ENCODE measurements at regions not wholly inside any gene's neighbourhood (a gene's known extent, or its start where the extent isn't known, plus 50 kb on each side); places are given as distances from the start of the nearest gene placed in this dataset.

DNA sequence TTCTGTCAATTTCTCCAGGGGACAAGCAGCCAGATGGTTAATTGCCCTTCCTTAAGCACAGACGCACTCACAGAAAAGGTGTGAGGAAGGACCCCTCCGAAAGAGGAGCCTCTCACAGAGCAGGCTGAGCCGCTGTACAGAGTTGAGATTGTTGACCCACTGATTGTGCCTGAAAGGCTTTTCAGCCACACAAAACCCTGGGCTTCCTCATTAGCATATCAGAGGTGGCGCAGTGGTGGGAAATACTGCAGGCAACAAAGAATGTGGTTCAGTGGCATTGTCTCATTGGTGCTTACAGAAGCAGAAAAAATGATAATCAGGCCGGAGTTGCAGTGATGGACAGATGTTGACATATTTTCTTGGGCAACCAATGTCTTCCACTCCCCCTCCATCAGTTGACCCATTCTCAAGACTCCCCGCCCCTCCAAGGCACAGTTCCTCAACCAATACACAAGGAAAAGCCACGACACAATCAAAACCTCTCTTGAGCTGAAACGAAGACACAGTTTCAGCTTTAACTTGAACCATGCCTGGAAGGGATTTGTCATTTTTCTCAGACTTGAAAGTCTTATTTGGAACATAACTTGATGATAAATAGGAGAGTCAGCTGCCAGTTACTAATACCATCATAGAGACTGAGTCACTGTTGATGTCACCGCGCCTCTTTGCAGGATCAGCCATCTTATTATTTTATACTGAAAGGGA, 53.1 kb downstream of the ATXN3L start:
- peak; percentile 4 for DNase-seq (ENCODE audit: low spot score)

DNA sequence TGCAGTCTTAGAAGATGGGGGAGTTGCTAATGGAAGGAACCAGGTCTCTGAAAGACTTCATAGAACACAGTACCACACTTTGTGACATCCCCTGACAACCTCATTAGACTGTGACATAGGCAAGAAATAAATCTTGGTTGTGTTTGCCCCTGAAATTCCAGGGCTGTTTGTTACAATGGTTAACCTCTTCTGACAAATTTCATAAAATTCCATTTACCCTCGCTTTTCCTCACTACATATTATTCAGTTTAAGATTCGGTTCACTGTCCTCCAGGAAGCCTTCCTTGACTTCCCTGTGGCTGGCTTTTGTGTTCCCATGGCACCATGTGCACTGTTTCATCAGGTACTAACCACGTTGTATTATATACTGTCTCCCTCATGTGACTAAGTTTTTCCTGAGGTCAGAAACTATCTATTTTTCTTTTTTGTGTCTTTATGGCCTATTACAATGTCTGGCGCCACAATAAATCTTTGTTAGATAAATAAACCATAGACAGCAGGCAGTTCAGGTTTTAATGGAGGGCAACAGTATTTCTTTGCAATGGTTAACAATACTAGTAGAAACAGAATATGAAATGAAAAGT, 54.2 kb downstream of the ATXN3L start:
- no peak for DNase-seq (ENCODE audit: low spot score)

DNA sequence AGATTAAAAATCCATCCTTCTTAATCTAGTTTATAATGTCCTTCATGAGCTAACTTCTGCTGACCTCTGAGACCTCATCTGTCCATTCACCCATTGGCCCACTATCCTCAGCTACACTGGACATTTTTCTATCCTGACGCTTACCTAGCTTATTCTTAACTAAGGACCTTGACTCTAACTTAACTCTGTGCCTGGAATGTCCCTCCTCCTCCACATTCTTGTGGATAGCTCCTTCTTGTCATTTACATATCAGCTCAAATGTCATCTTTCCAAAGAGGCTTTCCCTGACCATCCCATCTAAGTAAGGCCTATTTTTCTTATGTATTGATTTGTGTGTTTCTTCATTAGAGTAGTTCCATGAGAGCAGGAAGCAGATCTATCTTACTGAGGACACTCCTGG, 54.7 kb downstream of the ATXN3L start:
- peak; percentile 7 for DNase-seq (ENCODE audit: low spot score)

DNA sequence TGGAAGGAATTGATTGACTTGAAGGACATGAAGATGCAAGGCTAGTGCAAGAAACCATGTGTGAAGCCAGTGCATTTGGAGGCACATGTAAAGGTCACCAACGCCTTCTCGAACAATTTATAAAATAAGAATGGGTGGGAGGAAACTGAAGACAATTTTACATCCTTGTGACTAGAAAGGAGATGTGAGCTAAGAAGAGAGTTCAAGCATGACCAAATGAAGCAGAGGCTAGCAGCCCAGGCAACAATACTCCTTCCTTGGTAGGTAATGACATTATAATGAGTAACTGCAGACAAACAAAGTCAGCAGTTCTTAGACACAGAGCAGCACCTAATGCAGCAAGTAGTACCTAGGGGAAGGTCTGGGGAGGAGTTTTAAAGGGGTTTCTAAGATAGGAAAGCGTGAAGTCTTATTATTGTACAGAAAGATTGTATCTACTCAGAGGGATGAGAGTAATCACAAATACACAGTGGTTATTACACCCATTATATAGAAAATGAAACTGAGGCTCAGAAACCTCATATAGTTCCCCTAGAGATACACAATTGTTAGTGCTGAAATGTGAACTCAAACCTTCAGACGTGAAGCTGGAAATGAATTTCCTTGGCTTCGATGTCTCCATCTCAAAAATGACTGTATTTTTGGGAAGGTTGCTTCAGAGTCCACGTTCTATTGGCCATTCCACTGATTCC, 56.1 kb downstream of the ATXN3L start:
- no peak for DNase-seq (ENCODE audit: low spot score)

DNA sequence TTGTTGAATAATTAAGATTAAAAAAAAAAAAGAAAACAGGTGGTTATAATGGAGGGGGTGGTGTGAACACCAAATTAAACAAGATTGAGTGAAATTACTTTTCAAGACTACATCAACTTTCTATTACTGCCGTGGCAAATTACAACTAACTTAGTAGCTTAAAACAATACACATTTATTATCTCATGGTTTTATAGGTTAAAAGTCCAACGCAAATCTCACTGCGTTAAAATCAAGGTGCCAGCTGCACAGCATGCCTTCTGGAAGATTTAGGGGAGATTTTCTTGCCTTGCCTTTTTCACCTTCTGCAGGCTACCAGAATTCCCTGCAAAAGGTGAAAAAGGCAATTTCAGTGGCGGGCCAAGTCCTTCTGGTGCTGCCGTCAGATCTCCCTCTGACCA, 58.5 kb downstream of the ATXN3L start:
- no peak for DNase-seq (ENCODE audit: low spot score)

DNA sequence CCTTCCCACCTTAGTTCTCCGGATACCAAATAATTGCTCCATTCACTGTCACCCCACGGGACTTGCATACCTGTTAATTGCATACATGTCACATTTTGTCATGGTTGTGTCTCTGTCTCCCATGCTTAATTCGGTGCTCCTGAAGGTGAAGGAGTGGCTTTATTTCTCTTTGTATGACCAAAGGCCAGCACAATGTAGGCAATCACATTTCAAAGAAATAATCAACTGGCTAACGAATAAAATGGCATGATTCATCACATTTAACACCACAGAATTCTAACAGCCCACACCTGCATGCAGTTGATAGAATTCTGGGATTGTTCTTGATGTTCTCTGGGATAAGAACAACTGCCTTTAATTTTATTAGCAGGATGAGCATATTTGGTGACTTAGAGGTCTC, 59.3 kb downstream of the ATXN3L start:
- DNase-seq (ENCODE audit: low spot score), result no peak

DNA sequence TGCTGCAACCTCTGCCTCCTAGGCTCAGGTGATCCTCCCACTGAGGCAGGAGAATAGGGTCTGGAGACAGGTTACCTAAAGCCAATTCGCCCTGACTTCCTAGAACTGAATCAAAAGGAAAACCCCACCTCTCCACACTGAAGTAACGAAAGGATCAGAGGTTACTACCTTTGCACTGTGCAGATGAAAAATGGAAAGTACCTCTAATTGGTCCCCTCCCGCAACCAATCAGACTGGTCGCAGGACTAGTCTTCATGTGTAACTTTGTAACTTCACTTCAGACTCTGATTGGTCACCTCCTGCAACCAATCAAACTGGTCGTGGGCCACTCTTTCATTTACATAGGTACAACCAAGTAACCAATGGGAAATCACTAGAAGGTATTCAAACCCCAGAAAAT, 61.1 kb downstream of the ATXN3L start:
- DNase-seq (ENCODE audit: low spot score), result no peak

DNA sequence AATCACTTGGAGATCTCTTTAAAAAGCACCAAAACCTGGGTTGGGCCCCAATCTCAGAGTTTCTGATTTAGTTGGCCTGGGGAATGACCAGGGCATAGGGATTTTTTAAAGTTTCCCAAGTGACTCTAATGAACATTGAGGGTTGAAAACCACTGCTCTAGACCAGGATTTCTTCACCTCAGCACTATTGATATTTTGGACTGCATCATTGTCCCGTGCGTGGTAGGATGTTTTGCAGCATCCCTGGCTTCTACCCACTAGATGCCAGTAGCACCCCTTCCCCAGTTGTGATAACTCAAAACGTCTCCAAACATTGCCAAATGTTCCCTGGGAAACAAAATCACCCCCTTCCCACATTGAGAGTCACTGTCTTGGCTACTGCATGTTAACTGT, 61.8 kb downstream of the ATXN3L start:
- DNase-seq (ENCODE audit: low spot score), result no peak

DNA sequence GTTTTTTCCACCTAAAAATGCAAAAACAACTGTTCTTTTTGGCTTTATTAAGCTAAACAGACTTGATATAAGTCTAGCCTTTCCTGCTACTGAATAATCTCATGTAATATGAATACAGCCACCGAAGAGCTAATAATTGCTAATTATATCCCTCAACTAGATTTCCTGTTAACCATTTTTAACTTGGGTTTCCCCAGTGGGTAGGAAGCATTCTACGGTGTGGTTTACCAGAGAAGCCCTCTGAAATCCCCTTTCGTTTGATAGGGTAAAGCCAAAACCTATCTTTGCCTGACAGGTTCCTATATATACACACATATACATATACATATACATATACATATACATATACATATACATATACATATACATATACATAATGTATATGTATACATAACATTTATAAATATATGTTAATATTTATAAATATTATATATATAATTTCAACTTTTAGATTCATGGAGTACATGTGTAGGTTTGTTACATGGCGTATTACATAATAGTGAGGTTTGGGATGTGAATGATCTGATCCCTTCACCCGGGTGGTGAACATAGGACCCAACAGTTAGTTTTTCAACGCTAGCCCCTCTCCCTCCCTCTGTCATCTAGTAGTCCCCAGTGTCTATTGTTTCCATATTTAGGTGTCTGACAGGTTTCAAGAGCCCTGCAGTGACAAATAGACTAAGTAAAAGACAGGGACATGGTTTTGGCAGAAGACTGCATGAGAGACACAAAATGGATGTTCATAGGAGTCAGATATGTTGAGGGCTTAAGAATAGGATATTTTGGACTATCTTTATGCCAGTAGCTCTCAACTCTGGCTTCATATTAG, 62.4 kb downstream of the ATXN3L start:
- DNase-seq (ENCODE audit: low spot score), result no peak

DNA sequence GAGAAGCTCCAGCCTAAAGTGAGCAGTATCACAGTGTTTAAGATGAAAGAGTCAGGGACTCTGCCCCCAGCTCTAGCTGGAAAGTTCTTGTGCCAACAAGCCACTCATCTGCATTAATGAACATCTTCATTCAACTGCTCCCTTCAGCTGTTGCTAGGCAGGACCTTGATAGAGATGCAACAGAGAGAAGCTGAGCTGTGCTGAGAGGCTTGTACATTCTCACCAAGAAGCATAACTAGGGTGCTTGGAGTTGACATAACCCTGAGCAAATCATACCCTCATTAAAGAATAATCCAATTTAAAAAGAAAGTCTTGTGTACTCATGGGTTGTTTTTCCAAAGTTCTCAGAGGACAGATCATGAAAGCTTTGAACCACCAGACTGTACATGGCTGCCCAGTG, 63.2 kb downstream of the ATXN3L start:
- no peak for DNase-seq (ENCODE audit: low spot score)

DNA sequence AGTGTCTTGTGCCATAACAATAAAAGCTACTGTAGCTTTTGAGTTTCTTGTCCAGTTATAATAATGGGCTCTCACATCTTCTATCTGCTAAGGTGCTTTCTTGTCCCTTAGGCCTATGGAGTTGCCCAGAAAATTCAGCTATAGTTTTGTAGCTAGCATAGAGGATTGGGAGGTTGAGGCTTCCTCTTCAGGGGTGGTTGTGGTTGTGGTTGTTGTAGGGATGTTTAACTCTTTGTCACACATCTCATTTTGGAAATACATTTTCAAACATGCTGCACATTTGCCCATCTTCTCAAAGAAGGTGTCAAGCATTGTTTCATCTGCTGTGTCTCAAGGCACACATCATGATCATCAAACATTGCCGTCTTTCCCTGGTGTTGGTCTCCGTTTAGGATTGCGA, 65.0 kb downstream of the ATXN3L start:
- no peak for DNase-seq (ENCODE audit: low spot score)

DNA sequence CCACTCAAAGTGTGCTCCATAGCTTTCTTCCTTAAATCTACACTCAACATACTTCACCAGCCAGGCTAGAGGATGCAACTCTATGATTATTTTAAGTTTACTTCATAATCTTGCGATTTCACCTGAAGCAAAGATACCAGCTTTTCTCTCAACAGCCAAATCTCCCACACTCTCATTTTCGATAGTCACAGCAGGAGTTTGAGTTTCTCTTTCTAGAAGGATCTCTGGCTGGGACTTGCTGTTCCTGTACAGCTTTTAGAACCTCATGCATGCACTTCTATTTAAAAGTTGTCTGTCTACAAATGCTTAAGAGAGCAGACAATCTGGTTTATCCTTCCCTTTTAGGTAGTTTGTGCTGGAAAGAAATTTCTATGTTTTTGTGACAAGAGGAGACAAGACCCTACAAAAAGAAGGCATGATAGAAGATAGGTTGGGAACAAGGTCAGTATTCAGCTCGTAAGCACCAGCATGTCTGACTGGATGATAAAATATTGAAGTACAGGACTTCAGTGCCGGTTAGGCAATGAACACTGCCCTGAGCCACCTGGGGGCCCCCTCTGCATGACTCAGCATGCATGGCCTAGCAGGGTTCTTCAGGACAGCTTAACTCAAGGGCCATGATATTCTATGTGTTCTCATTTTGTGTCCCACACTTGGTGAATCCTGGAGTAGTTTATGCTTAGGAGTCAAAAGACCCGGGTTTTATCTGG, 65.6 kb downstream of the ATXN3L start:
- DNase-seq (ENCODE audit: low spot score), result no peak

DNA sequence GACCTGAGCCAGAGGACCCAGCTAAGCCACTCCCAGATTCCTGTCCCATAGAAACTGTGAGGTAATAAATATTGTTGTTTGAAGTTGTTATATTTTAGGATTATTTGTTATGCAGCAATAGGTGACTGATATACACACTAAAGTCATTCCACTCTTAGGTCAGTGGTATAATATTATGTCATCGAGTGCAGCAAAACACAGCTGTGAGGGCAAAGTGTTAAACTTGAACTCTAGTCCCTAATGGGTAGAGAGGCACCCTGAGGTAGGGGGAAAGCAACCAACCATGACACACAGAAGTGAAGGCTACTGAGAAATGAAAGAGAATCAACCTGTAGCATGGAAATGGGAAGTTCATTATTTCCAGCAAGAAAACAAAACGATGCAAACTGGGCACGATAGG, 66.6 kb downstream of the ATXN3L start:
- no peak for DNase-seq (ENCODE audit: low spot score)

DNA sequence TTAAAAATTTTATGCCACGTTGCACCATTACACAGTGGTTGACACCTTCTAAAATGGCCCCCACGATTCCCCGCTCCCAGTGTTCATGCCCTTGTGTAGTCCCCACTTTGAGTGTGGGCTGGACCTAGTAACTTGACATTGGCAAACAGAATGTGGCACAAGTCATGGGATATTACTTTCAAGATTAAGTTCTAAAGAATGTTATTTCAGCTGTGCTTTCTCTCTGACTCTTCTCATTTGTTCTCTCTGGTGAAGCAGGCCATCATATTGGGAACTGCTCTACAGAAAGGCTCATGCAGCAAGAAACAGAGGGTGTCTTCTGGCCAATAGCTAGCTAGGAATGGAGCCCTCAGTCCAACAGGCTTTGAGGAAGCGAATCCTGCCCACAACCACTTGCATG, 67.1 kb downstream of the ATXN3L start:
- DNase-seq (ENCODE audit: low spot score), result no peak

DNA sequence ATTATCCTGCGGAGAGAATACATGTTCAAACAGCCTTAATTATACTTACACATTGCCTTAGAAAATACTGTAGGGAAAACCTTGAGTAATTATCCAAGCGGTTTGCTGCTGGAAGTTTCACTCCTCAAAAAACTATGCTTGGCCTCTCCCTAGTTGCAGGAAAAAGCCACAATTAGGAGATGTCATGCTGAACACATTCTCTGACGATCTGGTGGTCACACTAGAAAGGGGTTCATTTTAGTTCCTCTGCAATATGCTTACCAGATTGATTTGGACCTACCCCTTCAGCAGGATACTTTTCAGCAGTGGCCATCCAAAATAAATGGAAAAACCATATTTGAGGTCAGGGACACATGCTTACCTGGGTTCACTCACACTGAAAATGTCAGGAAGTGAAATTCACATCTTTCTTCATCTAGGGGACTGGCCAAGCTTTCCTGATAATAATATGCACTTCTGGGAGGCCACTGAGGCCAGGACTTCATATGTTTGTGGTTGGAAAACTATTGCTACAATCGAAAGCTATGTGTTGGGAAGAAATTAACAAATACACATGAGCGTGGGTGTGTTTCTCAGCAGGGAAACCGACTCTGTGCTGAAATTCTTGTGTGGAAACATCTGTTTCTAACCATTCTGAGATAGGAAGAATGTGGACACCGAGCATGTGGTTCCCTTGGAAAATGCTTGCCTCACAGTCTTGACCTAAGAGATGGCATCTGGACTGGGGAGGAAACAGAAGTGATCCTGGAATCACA, 68.8 kb downstream of the ATXN3L start:
- DNase-seq (ENCODE audit: low spot score), result no peak

DNA sequence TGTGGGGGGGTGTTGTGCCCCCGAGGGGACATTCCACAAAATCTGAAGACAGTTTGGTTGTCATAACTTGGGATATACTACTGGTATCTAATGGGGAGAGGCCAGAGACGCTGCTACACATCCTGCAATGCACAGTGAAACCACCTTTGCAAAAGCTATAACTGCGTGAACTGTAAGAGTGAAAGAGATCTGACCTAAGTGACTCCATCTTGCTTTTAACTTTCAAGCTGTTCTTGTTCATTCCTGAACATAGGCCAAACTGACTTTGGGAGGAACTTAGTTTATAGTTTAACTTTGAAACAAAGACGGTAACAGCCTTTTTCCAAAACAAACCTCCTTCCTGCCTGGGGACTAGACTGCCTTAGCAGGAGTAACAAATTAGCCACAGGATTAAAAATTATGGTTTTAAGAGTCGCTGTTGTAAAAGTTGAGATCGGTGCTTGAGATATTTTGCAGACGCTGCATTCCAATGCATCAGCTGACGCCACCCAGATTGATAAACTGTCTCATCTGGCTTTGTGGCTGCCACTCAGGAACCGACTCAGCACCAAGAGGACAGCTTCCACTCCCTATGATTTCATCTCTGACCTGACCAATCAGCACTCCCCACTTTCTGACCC, 70.9 kb downstream of the ATXN3L start:
- no peak for DNase-seq (ENCODE audit: low spot score)

DNA sequence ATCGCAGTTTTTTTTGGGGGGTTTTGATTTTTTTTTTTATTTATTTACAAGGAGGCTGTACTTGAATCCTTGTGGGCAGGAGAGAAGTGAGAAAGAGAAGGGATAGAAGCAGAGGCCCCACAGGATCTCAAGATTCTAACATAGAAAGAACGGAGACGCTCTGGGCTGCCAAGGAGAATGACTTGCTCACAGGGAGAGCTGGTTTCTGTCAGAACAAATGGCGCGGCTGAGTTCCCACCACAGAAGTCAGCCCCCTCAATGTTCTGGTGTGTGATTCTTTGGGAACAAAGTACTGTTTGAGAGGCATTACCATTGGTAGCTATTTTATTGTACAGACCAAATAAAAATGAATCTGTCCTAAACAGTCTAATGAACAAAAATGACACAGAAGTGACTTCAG, 80.6 kb downstream of the ATXN3L start:
- DNase-seq (ENCODE audit: low spot score), result no peak

DNA sequence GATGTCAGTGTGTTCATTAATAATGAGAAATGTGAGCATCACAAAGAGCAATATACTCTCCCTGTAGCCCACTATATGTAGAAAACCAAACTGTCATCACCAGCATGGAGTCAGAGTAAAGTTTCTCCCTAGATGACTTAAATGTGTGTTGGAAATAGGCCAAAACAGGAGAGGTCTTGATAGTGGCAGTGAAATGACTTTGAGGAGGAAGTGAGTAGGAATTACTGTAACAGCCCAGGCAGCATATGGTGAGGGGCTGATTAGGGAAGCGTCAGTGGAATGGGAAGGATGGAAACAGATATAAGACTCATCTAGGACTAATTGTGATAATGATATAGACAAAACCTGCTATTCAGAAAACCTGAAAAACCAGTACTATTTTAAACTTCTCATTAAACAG, 83.9 kb downstream of the ATXN3L start:
- no peak for DNase-seq (ENCODE audit: low spot score)

DNA sequence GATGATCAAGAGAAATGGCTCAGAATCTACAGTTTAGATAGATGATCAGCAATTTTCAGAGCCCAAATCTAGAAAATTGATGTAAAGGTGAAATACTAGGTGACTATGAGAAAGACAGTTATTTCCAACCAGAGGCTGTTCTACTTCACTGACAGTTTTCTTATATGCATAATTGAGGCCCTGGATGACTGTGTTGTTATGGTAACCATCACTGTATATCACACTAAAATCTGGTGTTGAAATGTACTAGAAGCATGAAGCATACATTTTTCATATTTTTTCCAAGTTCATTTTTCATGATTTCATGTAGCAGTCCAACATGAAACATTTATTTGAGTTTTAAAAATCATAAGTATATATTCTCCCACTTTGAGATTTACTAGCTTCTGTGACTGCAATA, 87.4 kb downstream of the ATXN3L start:
- no peak for DNase-seq (ENCODE audit: low spot score)

DNA sequence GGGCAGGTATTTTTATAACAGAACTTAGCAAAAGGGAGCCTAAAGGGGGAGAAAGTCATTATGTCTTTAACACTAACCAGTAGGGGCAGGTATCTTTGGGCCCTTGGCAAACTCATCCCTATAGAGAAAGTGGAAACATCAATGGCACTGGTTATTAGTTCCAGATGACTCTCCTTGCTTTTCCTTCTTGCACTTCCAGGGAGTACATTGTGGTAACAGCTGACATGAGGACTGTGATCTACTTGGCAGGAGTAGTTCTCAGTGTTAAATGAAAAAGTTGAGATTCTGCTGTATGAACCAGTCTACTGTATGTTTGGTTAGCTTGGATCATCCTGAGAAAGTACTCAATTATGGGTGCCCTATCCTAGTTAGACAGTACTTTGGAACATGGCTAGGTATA, 93.6 kb downstream of the ATXN3L start:
- no peak for DNase-seq (ENCODE audit: low spot score)

Measured in iPS-NIHi11 (cell line).